Osteoblast (primary cell): ENCODE measurements at regions not wholly inside any gene's neighbourhood (a gene's known extent, or its start where the extent isn't known, plus 50 kb on each side); places are given as distances from the start of the nearest gene placed in this dataset.

Experiments used
- DNase-seq: peaks from one replicate; pipeline ENCODE4 v3.0.0; 2011; ENCODE audit warnings: low spot score, mixed read lengths; ENCODE audit not compliant: insufficient read length; ENCODE audit errors: missing footprints
- H2AFZ ChIP-seq: 2 replicates; pipeline ENCODE4 v1.6.0; 2011; ENCODE audit warnings: mild to moderate bottlenecking, low read length
- H3K27ac ChIP-seq: 2 replicates; pipeline ENCODE4 v1.5.1; 2011; ENCODE audit warnings: mild to moderate bottlenecking, low read depth, low read length, moderate library complexity
- H3K27me3 ChIP-seq: 2 replicates; pipeline ENCODE4 v1.6.0; 2012; ENCODE audit warnings: mild to moderate bottlenecking, control low read depth, inconsistent platforms, low read length, moderate library complexity; ENCODE audit not compliant: insufficient read depth
- H3K36me3 ChIP-seq: 2 replicates; pipeline ENCODE4 v1.5.1; 2011; ENCODE audit warnings: mild to moderate bottlenecking, low read length, control low read depth, moderate library complexity; ENCODE audit not compliant: insufficient read depth
- H3K4me1 ChIP-seq: 2 replicates; pipeline ENCODE4 v1.5.1; 2011; ENCODE audit warnings: mild to moderate bottlenecking, low read length, control low read depth, moderate library complexity; ENCODE audit not compliant: insufficient read depth
- H3K4me2 ChIP-seq: 2 replicates; pipeline ENCODE4 v1.6.0; 2011; ENCODE audit warnings: mild to moderate bottlenecking, low read length; ENCODE audit not compliant: insufficient read depth
- H3K4me3 ChIP-seq: fragments of 200-600 bp; sonication (generic); 3 replicates; pipeline ENCODE4 v1.5.1; 2012; ENCODE audit warnings: mild to moderate bottlenecking, low read length, inconsistent platforms; ENCODE audit not compliant: insufficient read depth
- H3K79me2 ChIP-seq: 2 replicates; pipeline ENCODE4 v1.6.0; 2012; ENCODE audit warnings: mild to moderate bottlenecking, low read length, control low read depth, inconsistent platforms; ENCODE audit not compliant: insufficient read depth
- H3K9me3 ChIP-seq: 2 replicates; pipeline ENCODE4 v1.5.1; 2011; ENCODE audit warnings: low read depth, low read length, control low read depth
- H4K20me1 ChIP-seq: 2 replicates; pipeline ENCODE4 v1.6.0; 2012; ENCODE audit warnings: mild to moderate bottlenecking, low read length, control low read depth; ENCODE audit not compliant: insufficient read depth
- TF ChIP-seq, protein P1 (sequence below): IDR thresholded peaks from 2 replicates; pipeline ENCODE4 v1.5.1; 2011; ENCODE audit warnings: mild to moderate bottlenecking, low read depth, low read length, moderate library complexity; ENCODE audit errors: extremely low read depth

DNA sequence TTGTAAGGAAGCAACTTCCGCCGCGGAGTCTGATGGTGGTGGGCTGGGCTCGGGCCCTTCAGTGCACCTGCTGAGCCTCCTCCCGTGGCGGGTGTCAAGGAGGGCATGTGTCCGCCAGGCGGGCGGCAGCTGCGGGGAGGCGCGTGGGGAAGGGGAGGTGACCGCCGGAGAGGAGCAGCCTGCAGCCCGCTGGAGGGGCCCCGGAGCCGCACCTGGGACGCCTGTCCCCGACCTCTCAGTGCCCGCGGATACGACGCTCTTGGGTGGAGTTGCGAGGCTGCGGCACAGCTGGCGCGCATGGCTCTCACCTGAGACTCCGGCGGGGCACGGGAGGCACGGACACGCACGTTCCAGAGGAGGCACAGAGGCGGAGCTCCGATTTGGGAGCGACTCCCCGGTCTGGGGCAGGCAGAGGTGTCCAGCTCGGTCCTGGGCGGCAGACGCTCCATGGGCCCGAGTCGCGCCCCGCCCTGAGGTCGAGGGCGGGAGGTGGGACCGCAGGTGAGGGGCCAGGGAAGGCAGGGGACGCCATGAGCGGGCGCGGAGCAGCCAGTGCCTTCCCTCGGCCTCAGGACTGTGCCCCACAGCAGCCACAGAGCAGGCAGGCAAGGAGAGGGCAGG, 50.2 kb upstream of the PRR20G start:
- TF ChIP-seq, protein P1, sequence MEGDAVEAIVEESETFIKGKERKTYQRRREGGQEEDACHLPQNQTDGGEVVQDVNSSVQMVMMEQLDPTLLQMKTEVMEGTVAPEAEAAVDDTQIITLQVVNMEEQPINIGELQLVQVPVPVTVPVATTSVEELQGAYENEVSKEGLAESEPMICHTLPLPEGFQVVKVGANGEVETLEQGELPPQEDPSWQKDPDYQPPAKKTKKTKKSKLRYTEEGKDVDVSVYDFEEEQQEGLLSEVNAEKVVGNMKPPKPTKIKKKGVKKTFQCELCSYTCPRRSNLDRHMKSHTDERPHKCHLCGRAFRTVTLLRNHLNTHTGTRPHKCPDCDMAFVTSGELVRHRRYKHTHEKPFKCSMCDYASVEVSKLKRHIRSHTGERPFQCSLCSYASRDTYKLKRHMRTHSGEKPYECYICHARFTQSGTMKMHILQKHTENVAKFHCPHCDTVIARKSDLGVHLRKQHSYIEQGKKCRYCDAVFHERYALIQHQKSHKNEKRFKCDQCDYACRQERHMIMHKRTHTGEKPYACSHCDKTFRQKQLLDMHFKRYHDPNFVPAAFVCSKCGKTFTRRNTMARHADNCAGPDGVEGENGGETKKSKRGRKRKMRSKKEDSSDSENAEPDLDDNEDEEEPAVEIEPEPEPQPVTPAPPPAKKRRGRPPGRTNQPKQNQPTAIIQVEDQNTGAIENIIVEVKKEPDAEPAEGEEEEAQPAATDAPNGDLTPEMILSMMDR = no peak
- Histone ChIP-seq H3K27me3 (peaks cover 41% of the 10 kb centered on the region), H3K4me3 (no peak overlapping the region), H2AFZ (no peak overlapping the region), H3K4me1 (no peaks in the 10 kb centered on the region), H3K27ac (no peak overlapping the region), H3K79me2 (no peaks in the 10 kb centered on the region), H3K9me3 (no peaks in the 10 kb centered on the region), H4K20me1 (no peaks in the 10 kb centered on the region), H3K4me2 (no peak overlapping the region), H3K36me3 (no peaks in the 10 kb centered on the region)
- no peak for DNase-seq
